ENCODE measurements at regions not wholly inside any gene's neighbourhood (a gene's known extent, or its start where the extent isn't known, plus 50 kb on each side); places are given as distances from the start of the nearest gene placed in this dataset.
"Not testable (repeated sequence)": the region's sequence is repeated elsewhere in the genome, so short reads cannot be mapped to it uniquely, and the experiment has no call there.

- no peak for DNase-seq (ENCODE audit: low read depth)
These were observed 1041.3 kb upstream of the SPRY2 start for GRCh38 chr13:81382246-81382645.

GRCh38 chr13:81381560-81381959 lies 1040.6 kb upstream of the SPRY2 start:
- DNase-seq (ENCODE audit: low read depth), result no peak

GRCh38 chr13:81379183-81379582 lies 1038.3 kb upstream of the SPRY2 start:
- DNase-seq (ENCODE audit: low read depth), result no peak

GRCh38 chr13:81377921-81378320 lies 1037.0 kb upstream of the SPRY2 start:
- DNase-seq (ENCODE audit: low read depth), result no peak

GRCh38 chr13:81375709-81376108 lies 1034.8 kb upstream of the SPRY2 start:
- DNase-seq (ENCODE audit: low read depth), result no peak

GRCh38 chr13:81362711-81363110 lies 1021.8 kb upstream of the SPRY2 start:
- DNase-seq (ENCODE audit: low read depth), result not testable (repeated sequence)

- no peak for DNase-seq (ENCODE audit: low read depth)
These were observed 1009.1 kb upstream of the SPRY2 start for GRCh38 chr13:81350056-81350455.

- DNase-seq (ENCODE audit: low read depth), result not testable (repeated sequence)
These were observed 999.5 kb upstream of the SPRY2 start for GRCh38 chr13:81340118-81341069.

GRCh38 chr13:81339666-81340065 lies 998.7 kb upstream of the SPRY2 start:
- not testable (repeated sequence) for DNase-seq (ENCODE audit: low read depth)

- DNase-seq (ENCODE audit: low read depth), result no peak
These were observed 993.6 kb upstream of the SPRY2 start for GRCh38 chr13:81334481-81334880.

- DNase-seq (ENCODE audit: low read depth), result no peak
These were observed 986.0 kb upstream of the SPRY2 start for GRCh38 chr13:81326913-81327312.

- no peak for DNase-seq (ENCODE audit: low read depth)
These were observed 979.6 kb upstream of the SPRY2 start for GRCh38 chr13:81320516-81320915.

GRCh38 chr13:81319351-81319750 lies 978.4 kb upstream of the SPRY2 start:
- no peak for DNase-seq (ENCODE audit: low read depth)

- DNase-seq (ENCODE audit: low read depth), result no peak
These were observed 977.5 kb upstream of the SPRY2 start for GRCh38 chr13:81318231-81319019.

- no peak for DNase-seq (ENCODE audit: low read depth)
These were observed 973.5 kb upstream of the SPRY2 start for GRCh38 chr13:81314461-81314860.

- no peak for DNase-seq (ENCODE audit: low read depth)
These were observed 965.0 kb upstream of the SPRY2 start for GRCh38 chr13:81305928-81306327.

- DNase-seq (ENCODE audit: low read depth), result no peak
These were observed 963.3 kb upstream of the SPRY2 start for GRCh38 chr13:81304121-81304659.

- DNase-seq (ENCODE audit: low read depth), result no peak
These were observed 961.8 kb upstream of the SPRY2 start for GRCh38 chr13:81302677-81303076.

GRCh38 chr13:81302125-81302524 lies 961.2 kb upstream of the SPRY2 start:
- DNase-seq (ENCODE audit: low read depth), result no peak

- DNase-seq (ENCODE audit: low read depth), result no peak
These were observed 954.3 kb upstream of the SPRY2 start for GRCh38 chr13:81295177-81295576.

GRCh38 chr13:81293594-81294164 lies 952.8 kb upstream of the SPRY2 start:
- no peak for DNase-seq (ENCODE audit: low read depth)

GRCh38 chr13:81283561-81283960 lies 942.6 kb upstream of the SPRY2 start:
- DNase-seq (ENCODE audit: low read depth), result no peak

Data from activated gamma-delta T cell treated with anti-CD3 and anti-CD28 coated beads, Interleukin-2, amount 50 U/mL, for 16 hours (primary cell).